ENCODE measurements at regions not wholly inside any gene's neighbourhood (a gene's known extent, or its start where the extent isn't known, plus 50 kb on each side); places are given as distances from the start of the nearest gene placed in this dataset.

DNA sequence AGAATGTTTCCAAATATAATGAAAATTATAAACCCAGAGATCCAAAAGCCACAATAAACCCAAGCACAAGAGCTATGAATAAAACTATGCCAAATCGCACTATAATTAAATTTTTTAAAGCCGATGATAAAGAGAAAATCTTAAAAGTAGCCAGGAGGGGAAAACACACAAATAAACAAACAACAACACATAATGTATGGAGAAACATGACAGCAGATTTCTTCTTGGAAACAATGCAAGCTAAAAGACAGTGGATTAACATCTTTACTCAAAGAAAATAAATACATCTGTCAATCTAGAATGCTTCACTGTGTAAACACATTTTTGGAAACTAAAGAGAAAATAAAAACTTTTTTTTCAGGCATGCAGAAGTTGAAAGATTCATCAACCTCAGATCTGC, 53.0 kb upstream of the SMOX start:
- no peak for DNase-seq
- in situ Hi-C loops (cut with HindIII; ENCODE audit: low pct_ligation_motif_present, low pct_unique_long_range_greater_than_20kb, low sequenced_read_pairs): no loop called here

DNA sequence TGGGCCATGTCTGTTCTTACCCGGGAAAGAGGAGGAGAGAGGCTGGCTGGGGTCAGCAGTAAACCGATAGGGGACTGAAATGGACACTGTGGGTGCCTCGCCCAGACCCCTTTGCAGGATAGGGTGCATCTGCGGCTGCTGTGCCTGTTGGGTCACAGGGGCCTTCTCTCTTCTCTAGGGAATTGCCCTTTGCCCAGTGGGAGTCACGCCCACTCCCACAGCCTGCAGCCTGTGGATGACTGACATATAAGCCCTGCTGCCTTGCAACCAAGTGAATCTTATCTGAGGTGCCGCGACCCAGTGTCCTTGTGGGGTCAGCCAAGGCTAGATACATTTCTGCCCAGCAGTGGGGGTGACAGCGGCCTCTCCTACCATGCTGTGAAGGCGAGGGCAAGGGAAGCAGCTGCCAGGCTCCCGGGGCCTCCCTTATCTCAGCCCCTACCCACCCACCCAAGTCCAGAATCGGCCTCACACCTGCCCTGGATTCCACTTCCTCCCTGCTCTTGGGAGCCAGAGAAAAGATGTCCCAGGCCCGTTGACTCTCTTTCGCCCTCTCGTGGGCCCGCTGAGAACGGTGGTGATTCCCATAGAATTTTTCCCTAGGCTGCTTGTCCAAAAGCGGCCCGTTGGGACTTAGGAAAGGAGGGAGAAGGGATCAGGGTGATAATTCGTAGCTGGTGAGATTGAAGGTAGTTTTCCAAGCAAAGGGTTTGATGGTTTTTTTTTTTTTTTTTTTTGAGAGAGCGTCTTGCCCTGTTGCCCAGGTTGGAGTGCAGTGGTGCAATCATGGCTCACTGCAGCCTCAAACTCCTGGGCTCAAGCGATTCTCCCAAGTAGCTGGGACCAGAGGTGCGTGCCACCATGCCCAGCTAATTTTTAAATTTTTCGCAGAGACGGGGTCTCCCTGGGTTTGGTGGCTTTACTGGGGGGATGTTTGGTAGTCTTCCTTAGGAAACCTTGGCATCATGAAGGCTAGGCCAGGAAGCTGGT, 56.8 kb upstream of the SMOX start:
- in situ Hi-C loops (cut with HindIII; ENCODE audit: low pct_ligation_motif_present, low pct_unique_long_range_greater_than_20kb, low sequenced_read_pairs): no loop called here
- peak; percentile 14 for DNase-seq

DNA sequence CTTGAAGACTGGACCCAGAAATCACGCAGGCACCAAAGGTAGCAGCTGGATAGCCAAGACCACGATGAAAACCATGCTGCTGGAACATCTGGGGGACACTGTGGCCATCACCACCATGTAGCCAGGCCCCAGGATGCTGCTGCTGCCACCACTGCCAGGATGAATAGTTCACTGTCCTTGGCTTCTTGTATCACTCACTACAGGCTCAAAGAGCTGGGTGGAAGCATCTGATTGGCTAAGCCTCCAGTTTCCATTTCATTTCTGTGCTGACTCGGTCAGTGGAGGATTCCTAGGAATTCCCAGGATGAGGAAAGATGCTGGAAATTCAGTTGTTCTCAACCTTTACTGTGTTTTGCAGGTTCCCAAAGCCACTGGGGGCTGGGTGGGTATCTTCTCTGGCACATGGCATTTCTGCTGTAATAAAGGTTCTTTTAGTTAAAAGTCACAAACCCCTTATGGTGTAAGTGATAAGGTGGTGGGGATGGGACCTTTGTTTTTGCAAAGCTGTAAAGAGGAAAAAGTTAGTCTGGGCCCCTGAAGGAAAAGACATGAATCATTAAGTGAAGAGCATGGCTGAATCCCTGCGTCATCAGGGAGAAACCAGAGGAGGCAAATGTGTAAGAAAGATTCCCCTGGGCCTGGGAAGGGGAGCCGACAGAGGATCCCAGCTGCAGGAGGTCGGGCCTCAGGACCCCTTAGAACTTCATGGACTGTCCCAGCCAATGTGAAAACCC, 57.7 kb upstream of the SMOX start:
- DNase-seq: peak; percentile 49
- in situ Hi-C loops (cut with HindIII; ENCODE audit: low pct_ligation_motif_present, low pct_unique_long_range_greater_than_20kb, low sequenced_read_pairs): no loop called here

DNA sequence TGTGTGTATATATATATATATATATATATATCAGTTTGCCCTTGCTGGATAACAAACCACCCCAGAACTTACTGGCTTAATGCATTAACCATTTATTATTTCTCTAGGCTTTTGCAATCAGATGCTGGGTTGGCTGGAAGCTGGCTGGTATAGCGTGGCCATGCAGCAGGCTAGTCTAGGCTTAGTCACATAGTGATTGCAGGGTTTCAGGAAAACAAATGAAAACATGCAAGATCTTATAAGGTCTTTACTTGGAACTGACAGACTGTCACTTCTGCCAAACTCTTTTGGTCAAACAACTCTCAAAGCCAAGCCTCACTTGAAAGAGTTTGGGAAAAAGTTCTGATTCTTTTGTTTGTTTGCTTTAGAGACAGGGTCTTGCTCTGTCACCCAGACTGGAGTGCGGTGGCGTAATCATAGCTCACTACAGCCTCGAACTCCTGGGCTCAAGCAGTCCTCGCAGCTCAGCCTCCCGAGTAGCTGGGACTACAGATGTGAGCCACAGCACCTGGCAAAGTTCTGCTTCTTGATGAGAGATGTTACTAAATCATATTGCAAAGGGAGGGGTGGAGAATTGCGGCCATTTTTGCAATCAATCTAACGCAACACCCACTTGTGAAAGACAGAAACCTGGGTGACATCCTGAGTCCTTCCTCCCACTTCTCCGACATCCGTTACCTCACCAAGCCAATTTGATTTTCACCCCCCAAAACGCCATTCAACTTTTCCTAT, 58.7 kb upstream of the SMOX start:
- DNase-seq: no peak
- in situ Hi-C loops (cut with HindIII; ENCODE audit: low pct_ligation_motif_present, low pct_unique_long_range_greater_than_20kb, low sequenced_read_pairs): no loop called here

DNA sequence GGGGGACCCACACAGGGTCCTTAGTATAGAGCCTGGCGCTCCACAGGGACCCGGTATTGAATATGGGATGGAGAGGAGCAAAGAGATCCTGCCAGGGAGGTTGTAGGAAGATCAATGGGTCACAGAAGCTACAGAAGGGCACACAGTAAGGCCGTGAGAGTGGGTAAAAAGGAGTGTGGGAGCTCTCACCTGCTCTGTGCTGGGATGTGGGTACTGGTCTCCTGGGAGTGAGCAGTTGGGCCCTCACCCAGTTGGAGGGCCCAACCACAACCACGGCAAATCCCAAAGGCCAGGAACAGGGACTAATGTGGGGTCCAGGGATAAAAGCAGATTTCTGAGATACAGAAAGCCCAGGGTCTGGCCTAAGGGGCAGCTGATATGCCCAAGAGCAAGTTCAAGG, 59.9 kb upstream of the SMOX start:
- no peak for DNase-seq
- in situ Hi-C loops (cut with HindIII; ENCODE audit: low pct_ligation_motif_present, low pct_unique_long_range_greater_than_20kb, low sequenced_read_pairs): no loop called here

DNA sequence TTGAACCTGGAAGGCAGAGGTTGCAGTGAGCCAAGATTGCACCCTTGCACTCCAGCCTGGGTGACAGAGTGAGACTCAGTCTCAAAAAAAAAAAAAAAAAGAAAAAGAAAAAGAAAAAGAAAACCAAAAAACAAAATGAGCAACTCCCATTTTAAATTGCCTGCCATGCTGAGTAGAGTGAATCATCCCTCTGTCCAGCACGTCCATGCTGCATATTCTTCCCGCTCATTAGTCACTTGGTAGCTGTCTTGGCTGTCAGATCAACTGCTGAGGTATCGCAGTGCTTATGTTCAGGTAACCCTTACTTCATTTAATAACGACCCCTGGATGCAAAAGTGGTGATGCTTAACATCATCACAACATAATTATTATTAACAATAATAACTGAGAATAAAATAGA, 60.7 kb upstream of the SMOX start:
- in situ Hi-C loops (cut with HindIII; ENCODE audit: low pct_ligation_motif_present, low pct_unique_long_range_greater_than_20kb, low sequenced_read_pairs): no loop called here
- DNase-seq: no peak

DNA sequence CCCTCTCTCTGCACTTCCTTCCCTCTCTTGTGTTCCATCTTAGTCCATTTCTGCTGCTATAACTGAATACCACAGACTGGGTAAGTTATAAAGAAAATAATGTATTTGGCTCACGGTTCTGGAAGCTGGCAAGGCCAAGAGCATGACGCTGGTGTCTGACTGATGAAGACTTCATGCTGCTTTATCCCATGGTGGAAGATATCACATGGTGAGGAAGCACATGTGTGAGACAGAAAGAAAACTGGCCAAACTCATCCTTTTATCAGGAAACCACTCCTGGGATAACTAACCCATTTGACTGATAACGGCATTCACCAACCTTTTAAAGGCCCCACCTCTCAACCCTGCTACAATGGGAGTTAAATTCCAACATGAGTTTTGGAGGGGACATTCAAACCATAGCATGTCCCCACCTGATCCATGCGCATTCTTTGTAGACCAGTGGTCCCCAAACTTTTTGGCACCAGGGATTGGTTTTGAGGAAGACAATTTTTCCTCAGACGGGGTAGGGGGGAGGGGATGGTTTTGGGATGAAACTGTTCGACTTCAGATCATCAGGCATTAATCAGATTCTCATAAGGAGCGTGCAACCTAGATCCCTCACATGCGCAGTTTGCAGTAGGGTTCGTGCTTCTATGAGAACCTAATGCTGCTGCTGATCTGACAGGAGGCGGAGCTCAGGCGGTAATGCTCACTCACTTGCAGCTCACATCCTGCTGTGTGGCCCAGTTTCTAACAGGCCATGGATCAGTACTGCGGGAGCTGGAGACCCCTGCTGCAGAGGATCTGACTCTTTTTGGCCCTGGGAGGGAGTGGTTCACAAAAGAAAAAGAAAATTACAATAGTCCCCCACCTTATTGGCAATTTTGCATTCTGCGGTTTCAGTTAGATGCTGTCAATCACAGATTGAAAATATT, 61.6 kb upstream of the SMOX start:
- no peak for DNase-seq
- in situ Hi-C loops (cut with HindIII; ENCODE audit: low pct_ligation_motif_present, low pct_unique_long_range_greater_than_20kb, low sequenced_read_pairs): no loop called here

DNA sequence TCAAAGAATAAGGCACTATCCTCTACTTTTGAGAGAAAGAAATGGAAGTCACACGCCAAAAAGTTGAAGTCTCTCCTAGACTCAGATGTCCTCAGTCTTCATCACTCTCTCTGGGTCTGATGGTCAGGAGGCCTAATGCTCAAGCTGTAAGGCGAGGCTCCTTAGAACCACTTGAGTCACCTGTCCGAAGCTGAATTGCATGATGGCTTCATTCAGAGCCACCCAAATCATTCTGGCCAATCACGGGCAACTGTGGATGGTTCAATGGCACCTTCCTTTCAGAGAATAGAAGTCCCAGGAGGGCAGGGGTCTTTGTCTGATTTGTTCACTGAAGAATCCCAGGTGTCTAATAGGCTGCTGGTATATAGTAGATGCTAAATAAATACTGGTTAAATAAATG, 63.9 kb upstream of the SMOX start:
- in situ Hi-C loops (cut with HindIII; ENCODE audit: low pct_ligation_motif_present, low pct_unique_long_range_greater_than_20kb, low sequenced_read_pairs): no loop called here
- DNase-seq: no peak

DNA sequence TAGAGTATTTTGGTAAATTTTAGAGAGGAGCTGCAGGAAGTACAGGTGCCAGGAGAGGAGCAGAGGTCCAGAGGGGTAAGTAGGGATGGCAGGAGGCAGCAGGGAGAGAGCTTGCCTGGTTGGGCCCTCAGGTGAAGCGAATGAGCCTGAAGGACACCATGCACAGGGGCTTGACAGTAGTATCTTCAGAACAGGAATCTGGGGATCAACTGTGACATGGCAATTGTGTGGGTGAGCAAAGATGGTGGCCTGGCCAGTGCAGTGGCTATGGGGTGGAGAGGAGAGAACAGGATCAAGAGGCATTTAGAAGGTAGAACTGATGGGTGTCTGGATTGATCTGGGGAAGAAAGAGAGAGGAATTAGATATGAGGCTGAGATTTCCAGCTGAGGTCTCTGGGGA, 64.5 kb upstream of the SMOX start:
- no peak for DNase-seq
- in situ Hi-C loops (cut with HindIII; ENCODE audit: low pct_ligation_motif_present, low pct_unique_long_range_greater_than_20kb, low sequenced_read_pairs): no loop called here

DNA sequence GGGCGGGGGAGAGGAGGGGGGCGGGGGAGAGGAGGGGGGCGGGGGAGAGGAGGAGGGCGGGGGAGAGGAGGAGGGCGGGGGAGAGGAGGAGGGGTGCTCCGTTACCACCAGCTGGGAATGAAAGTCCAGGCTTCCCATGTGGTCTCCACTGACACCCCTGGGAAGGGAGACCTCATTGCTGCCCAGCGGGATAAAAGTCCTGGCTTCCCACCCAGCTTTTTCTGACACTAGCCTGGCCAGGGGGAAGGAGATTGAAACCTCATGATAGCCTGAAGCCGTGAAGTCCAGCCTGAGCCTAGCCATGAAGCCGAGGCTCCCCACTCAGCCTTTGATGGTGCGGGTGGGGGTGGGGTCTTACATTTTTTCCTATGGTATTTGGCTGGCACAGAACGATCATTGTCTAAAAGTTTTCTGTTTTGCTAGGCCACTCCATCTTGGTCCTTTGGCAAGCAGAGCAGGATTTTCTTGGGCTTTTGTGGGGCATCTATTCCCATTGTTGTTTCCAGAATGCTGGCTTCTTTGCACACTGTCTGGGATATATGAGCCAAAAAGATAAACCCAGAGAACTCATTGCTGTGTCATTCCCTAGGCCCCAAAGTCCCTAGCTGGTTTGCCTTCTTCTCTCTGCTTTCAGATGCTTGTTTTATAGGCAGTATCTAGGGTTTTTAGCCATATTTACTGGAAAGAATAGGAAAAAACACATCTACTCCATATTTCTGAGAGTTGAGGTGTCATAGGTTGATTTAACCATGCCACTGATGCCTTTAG, 65.3 kb upstream of the SMOX start:
- DNase-seq: no peak
- in situ Hi-C loops (cut with HindIII; ENCODE audit: low pct_ligation_motif_present, low pct_unique_long_range_greater_than_20kb, low sequenced_read_pairs): no loop called here

DNA sequence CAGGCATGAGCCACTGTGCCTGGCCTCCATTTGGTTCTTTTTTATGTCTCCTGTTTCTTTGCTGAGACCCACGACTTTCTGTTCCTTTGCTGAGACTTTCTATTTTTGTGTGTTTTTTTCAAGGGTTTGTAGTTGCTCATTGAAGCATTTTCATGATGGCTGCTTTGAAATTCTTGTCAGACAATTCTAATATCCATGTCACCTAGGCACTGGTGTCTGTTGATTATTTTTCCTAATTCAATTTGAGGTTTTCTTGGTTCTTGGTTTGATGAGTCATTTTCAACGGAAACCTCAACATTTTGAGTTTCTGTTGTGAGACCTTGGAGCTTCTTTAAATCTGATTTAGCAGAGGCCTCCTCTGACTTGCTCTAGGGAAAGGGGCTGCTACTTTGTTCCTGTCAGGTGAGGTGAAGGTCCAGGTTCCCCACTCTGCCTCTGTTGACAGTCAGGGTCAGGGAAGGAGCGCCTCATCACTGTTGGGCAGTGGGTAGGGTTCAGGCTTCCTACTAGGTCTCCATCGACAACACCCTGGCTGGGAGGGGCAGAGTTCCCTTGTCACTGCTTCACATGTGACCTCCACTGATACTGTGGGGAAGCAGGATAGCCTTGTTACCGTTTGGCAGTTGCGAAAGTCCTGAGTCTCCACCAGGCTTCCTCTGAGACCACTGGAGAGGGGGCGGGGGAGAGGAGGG, 66.1 kb upstream of the SMOX start:
- DNase-seq: no peak

DNA sequence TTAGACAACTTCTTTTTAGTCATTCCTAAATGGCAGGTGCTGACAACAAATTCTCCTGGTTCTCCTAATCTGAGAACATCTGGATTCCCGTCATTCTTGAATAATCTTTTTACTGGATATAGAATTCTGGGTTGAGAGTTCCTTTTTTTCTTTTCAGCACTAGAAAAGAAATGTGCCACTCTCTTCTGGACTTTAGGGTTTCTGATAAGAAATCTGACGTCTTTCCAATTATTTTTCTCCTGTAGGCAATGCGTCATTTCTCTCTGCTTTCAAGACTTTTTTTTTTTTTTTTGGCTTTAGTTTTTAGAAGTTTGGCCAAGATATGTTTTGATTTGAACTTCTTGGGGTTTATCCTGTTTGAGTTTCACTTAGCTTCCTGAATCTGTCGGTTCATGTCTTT, 66.1 kb upstream of the RNF24 start:
- no peak for DNase-seq
- in situ Hi-C loops (cut with HindIII; ENCODE audit: low pct_ligation_motif_present, low pct_unique_long_range_greater_than_20kb, low sequenced_read_pairs): no loop called here

More for the DNA sequence above, 66.1 kb upstream of the SMOX start:
- in situ Hi-C loops (cut with HindIII; ENCODE audit: low pct_ligation_motif_present, low pct_unique_long_range_greater_than_20kb, low sequenced_read_pairs): no loop called here

DNA sequence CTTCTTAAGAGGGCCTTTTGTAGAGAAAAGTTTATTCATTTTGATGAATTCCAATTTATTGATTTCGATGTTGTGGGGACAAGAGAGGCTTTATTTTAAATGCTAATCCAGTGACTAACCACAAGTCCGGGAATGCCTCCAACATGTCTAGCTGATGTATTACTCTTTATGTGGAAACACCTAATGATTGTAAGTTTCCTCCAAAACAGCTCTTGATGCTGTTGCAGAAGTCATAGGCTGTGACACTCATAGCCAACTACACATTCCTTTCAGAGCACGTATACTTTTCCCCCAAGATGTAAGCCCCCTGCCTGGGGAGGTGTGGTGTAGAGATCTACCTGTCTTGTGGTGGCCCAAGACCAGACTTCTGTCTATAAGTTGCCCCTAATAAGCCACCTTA, 61.3 kb upstream of the RNF24 start:
- DNase-seq: peak; percentile 62
- in situ Hi-C loops (cut with HindIII; ENCODE audit: low pct_ligation_motif_present, low pct_unique_long_range_greater_than_20kb, low sequenced_read_pairs): no loop called here

DNA sequence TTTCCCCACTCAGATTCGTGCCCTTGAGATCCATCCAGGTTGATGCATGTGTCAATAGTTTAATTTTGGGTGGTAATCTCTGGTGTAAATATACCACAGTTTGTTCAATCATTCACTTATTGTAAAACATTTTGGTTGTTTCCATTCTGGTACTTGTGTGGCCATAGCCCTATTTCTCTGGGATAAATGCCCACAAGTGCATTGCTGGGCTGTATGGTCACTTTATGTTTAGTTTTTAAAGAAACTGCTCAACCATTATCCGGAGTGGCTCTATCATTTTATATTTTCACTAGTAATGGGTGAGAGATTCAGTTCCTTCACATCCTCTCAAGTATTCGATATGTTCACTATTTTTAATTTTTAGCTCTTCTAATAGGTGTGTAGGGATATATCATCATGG, 60.7 kb upstream of the RNF24 start:
- no peak for DNase-seq
- in situ Hi-C loops (cut with HindIII; ENCODE audit: low pct_ligation_motif_present, low pct_unique_long_range_greater_than_20kb, low sequenced_read_pairs): no loop called here

DNA sequence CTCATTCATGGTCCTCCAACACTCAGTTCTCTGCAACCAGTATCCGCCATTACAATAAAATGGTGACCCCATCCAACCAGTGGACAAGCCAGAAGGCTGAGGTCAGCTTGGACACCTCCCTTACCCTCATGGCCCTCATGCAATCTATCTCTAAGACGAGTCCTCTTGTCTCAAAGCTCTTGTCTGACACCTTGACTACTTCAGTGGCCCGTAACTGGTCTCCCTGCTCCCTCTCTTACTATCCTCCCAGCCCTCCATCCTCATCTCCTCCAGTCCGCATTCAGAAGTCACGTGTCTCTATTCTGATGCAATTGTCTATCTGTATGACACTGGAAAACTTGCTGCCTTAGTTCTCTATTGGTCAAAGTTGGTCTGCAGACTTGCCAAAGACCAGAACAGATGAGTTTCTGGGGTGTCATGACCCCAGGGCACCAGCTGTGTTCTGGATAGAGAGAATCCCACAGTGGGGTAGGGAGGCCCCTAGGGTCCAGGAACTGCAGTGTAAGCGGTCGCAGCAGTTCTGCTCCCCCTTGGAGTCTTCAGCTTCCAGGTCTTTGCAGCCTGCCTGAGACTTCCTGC, 59.6 kb upstream of the RNF24 start:
- in situ Hi-C loops (cut with HindIII; ENCODE audit: low pct_ligation_motif_present, low pct_unique_long_range_greater_than_20kb, low sequenced_read_pairs): no loop called here
- DNase-seq: no peak

DNA sequence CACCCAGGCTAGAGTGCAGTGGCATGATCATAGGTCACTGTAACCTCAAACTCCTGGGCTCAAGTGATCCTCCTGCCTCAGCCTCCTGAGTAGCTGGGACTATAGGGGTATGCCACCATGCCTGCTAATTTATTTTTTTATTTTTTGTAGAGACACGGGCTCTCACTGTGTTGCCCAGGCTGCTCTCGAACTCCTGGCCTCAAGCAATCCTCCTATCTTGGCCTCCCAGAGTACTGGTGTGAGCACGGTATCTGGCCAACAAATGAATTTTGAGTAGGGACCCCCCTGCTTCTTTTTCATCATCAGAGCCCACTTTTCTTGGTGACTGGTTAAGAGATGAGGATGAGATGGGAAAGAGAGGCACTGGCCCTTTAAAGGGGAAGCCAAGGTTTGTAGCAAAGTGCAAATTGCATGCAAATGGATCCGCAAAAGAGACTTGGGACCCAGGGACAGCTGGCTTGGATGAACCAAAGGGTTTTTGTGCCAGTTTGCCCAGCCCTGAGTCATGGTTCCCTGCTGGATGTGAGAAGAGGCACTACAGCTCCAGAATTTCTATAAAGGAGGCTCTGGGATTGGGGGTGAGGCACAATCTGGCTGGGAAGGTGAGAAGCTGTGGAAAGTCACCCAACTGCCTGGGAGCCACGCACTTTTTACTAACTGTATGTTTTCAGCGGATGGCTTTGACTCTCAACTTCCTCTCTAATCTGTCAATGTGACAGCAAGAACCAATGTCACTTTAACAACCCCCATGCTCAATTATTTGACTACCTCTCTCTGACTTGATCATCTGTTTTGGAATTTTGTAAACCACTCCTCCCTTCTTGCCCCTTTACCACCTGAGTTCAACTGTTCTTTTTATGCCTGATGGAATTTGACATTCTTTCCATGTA, 58.7 kb upstream of the RNF24 start:
- no peak for DNase-seq
- in situ Hi-C loops (cut with HindIII; ENCODE audit: low pct_ligation_motif_present, low pct_unique_long_range_greater_than_20kb, low sequenced_read_pairs): no loop called here

Measured in ACHN (cell line).